Upper lobe of right lung (tissue), 1 donor: ENCODE measurements at regions not wholly inside any gene's neighbourhood (a gene's known extent, or its start where the extent isn't known, plus 50 kb on each side); places are given as distances from the start of the nearest gene placed in this dataset.

ENCODE experiments used
- ATAC-seq: fragments of 200-7000 bp; cut with Tn5 transposase; one replicate; pipeline ENCODE4 v1.9.1; 2020; ENCODE audit warnings: mild to moderate bottlenecking, moderate library complexity
- DNase-seq: peaks from one replicate; pipeline ENCODE4 v3.0.0-alpha.2; 2020
- H3K27ac ChIP-seq: fragments of 200-600 bp; one replicate; pipeline ENCODE4 v1.8.0; 2022
- H3K27me3 ChIP-seq: fragments of 200-600 bp; one replicate; pipeline ENCODE4 v1.8.0; 2022; ENCODE audit warnings: mild to moderate bottlenecking
- H3K36me3 ChIP-seq: fragments of 200-600 bp; one replicate; pipeline ENCODE4 v1.8.0; 2022
- H3K4me1 ChIP-seq: fragments of 200-600 bp; one replicate; pipeline ENCODE4 v1.8.0; 2022
- H3K4me3 ChIP-seq: fragments of 200-600 bp; one replicate; pipeline ENCODE4 v1.8.0; 2022; ENCODE audit warnings: mild to moderate bottlenecking
- H3K9me3 ChIP-seq: fragments of 200-600 bp; one replicate; pipeline ENCODE4 v1.8.0; 2022
- intact Hi-C: fragments of 100-400 bp; cut with DNase I; formaldehyde crosslinking; loops from one replicate; pipeline ENCODE4 v1.11.0; 2022
- TF ChIP-seq, protein P1 (sequence below): fragments of 200-600 bp; IDR thresholded peaks from one replicate; pipeline ENCODE4 v1.8.0; 2022; ENCODE audit warnings: antibody characterized with exemption
- donor health status: DM: no; HTN: yes; CAD: no; lungs with severe emphysema.

DNA sequence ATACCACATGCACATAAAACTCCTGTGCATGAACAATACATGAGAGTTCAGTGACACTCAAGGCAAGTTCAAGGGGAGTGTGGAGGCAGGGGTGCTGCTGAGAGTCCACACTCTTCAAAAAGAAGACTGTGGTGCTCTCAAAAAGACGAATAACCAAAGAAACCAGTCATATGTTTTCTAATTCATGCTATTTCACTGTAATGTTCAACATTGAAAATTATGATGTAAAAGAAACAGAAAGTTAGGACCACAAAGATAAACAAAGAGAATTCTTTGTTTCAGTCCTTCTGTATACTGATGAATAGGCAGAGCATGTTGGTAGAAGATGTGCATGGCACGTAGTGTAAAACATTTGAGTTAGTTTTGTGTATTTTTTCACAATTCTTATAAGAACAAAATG is 864.2 kb upstream of the LRATD1 start:
- TF ChIP-seq, protein P1, sequence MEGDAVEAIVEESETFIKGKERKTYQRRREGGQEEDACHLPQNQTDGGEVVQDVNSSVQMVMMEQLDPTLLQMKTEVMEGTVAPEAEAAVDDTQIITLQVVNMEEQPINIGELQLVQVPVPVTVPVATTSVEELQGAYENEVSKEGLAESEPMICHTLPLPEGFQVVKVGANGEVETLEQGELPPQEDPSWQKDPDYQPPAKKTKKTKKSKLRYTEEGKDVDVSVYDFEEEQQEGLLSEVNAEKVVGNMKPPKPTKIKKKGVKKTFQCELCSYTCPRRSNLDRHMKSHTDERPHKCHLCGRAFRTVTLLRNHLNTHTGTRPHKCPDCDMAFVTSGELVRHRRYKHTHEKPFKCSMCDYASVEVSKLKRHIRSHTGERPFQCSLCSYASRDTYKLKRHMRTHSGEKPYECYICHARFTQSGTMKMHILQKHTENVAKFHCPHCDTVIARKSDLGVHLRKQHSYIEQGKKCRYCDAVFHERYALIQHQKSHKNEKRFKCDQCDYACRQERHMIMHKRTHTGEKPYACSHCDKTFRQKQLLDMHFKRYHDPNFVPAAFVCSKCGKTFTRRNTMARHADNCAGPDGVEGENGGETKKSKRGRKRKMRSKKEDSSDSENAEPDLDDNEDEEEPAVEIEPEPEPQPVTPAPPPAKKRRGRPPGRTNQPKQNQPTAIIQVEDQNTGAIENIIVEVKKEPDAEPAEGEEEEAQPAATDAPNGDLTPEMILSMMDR = no peak
- intact Hi-C loops = no loop called here

DNA sequence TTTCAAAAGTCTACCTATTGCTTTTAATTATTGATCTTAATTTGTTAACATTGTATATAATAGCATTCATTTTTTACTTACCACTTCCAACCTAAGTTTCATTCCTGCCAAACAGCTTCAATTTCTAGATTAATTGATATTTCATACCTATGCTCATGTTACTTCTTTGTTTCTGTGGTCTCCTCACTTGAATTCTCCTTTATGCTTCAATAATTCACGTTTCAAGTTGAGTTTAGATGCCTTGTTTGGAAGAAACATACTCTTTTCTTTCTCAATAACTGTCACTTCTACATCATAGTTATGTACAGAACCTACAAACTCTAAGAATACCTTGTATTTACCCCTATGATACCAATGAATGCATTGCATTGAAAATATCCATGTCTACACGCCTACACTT is 862.2 kb upstream of the LRATD1 start:
- Histone ChIP-seq H3K9me3 (no peaks in the 10 kb centered on the region), H3K4me1 (no peaks in the 10 kb centered on the region), H3K36me3 (no peaks in the 10 kb centered on the region), H3K4me3 (no peak overlapping the region), H3K27ac (no peak overlapping the region), H3K27me3 (no peaks in the 10 kb centered on the region)
- TF ChIP-seq, protein P1 = no peak
- ATAC-seq (no peak), DNase-seq (no peak)
- intact Hi-C loops = no loop called here

More for the DNA sequence above, 864.2 kb upstream of the LRATD1 start:
- Histone ChIP-seq H3K4me1 (no peaks in the 10 kb centered on the region), H3K9me3 (no peaks in the 10 kb centered on the region), H3K4me3 (no peak overlapping the region), H3K27ac (no peak overlapping the region), H3K27me3 (no peaks in the 10 kb centered on the region), H3K36me3 (no peaks in the 10 kb centered on the region)
- no peak for ATAC-seq
- no peak for DNase-seq

DNA sequence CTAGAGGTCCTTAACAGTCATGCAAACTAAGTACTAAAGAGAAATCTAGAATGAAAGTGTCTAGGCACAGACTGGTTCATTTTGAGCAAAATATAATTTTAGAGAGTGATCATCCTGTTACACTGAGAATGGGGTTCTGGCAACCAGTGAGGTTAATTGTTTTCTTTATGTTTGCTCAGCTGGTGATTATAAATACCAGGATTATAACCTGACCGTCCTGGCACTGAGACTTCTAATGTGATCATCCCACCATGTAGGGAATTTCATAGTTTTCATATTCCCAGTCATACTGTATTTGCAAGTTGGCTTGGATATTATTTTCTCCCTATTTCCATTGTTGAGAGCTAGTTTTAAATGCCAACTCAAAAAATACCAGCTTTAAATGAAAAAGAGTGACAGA is 852.5 kb upstream of the LRATD1 start:
- Histone ChIP-seq H3K27me3 (no peaks in the 10 kb centered on the region), H3K9me3 (no peaks in the 10 kb centered on the region), H3K4me1 (no peaks in the 10 kb centered on the region), H3K36me3 (no peaks in the 10 kb centered on the region), H3K27ac (no peak overlapping the region), H3K4me3 (no peak overlapping the region)
- ATAC-seq (no peak), DNase-seq (no peak)
- TF ChIP-seq, protein P1 = no peak
- intact Hi-C loops = no loop called here

DNA sequence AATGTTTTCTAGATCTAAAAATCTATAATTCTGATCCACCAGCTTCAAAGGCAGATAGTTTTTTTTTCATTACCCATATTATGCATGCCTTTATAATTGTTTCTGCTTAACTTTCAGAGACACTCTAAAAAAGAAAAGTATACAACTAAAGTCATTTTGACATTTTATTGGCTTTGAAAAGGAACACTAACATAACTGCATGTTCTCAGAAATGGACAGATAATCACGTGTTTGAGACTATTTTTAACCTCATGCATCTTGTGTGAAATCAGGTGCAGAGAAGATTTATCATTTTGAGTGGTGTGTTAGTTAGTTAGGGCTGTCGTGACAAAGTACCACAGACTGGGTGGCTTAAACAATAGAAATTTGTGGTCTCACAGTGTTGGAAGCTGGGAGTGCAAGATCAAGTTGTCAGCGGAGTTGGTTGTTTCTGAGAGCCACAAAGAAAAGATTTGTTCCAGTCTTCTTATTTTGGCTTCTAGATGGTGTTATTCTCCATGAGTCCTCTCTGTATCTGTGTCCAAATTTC is 841.4 kb upstream of the LRATD1 start:
- intact Hi-C loops = no loop called here
- H3K9me3 ChIP-seq = no peaks in the 10 kb centered on the region
- ATAC-seq (no peak), DNase-seq (no peak)
- no peak overlapping the region for H3K27ac ChIP-seq
- H3K4me3 ChIP-seq = no peak overlapping the region
- no peaks in the 10 kb centered on the region for H3K27me3 ChIP-seq
- H3K36me3 ChIP-seq = no peaks in the 10 kb centered on the region
- H3K4me1 ChIP-seq = no peaks in the 10 kb centered on the region
- TF ChIP-seq, protein P1 = no peak

DNA sequence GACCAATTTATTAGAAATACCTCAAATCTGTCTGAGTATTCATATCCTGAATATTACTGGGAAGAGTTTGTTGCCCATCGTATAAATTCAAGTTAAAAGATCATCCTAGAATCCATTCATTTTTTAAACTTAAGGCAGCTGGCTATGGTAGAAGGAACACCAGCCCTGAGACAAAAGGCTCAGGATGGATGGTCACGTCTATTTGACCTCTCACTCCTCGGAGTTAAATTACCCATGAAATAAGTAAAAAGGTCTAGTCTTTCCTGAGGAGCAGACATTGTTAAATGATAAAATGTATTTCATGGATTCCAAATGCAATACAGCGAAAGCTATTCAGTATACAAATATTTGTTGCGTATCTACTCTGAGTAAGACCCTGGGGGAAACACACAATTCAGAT is 826.0 kb upstream of the LRATD1 start:
- Histone ChIP-seq H3K4me3 (no peak overlapping the region), H3K27me3 (no peaks in the 10 kb centered on the region), H3K27ac (no peak overlapping the region), H3K36me3 (no peaks in the 10 kb centered on the region), H3K9me3 (no peaks in the 10 kb centered on the region), H3K4me1 (no peaks in the 10 kb centered on the region)
- no peak for DNase-seq
- intact Hi-C loops = no loop called here
- ATAC-seq = no peak
- TF ChIP-seq, protein P1 = no peak

DNA sequence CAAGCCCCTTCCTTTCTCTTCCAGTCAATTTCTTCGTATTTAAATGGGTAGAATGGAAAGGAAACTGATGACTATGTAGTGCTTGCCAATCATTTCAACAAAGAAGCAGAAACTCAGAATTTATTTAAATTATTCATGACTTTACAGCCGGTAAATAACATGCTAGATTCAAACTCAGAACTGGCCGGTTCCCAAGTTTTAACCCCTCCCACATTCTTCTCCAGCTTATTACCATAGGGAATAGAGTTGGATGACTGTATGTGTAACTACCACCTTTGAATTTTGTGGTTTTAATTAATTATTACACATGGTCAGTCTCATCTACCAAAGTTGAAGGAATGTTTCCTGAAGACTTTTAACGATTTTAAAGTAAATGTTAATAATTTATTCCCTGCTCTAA is 819.3 kb upstream of the LRATD1 start:
- Histone ChIP-seq H3K27ac (no peak overlapping the region), H3K4me3 (no peak overlapping the region), H3K4me1 (no peaks in the 10 kb centered on the region), H3K9me3 (no peaks in the 10 kb centered on the region), H3K36me3 (no peaks in the 10 kb centered on the region), H3K27me3 (no peaks in the 10 kb centered on the region)
- DNase-seq (no peak), ATAC-seq (no peak)
- TF ChIP-seq, protein P1 = no peak
- intact Hi-C loops = no loop called here
